Endothelial cell (in vitro differentiated cells): ENCODE measurements at regions not wholly inside any gene's neighbourhood (a gene's known extent, or its start where the extent isn't known, plus 50 kb on each side); places are given as distances from the start of the nearest gene placed in this dataset.

Experiments used
- DNase-seq: peaks from one replicate; pipeline ENCODE4 v3.0.0; 2021; ENCODE audit warnings: low spot score
- H3K27ac Mint-ChIP-seq: one replicate; pipeline ENCODE4 v1.8.0; 2021; ENCODE audit warnings: mixed read lengths, inconsistent platforms; ENCODE audit not compliant: unreplicated experiment
- H3K27me3 Mint-ChIP-seq: one replicate; pipeline ENCODE4 v1.8.0; 2021; ENCODE audit warnings: mild to moderate bottlenecking, moderate library complexity, mixed read lengths, inconsistent platforms; ENCODE audit not compliant: unreplicated experiment
- H3K36me3 Mint-ChIP-seq: one replicate; pipeline ENCODE4 v1.8.0; 2021; ENCODE audit warnings: mild to moderate bottlenecking, low read depth, mixed read lengths, inconsistent platforms; ENCODE audit not compliant: unreplicated experiment
- H3K4me1 Mint-ChIP-seq: one replicate; pipeline ENCODE4 v1.8.0; 2021; ENCODE audit warnings: mild to moderate bottlenecking, mixed read lengths, inconsistent platforms; ENCODE audit not compliant: unreplicated experiment
- H3K4me3 Mint-ChIP-seq: one replicate; pipeline ENCODE4 v1.8.0; 2021; ENCODE audit warnings: mild to moderate bottlenecking, mixed read lengths, inconsistent platforms; ENCODE audit not compliant: unreplicated experiment
- H3K9me3 Mint-ChIP-seq: one replicate; pipeline ENCODE4 v1.8.0; 2021; ENCODE audit warnings: mixed read lengths, inconsistent platforms; ENCODE audit not compliant: unreplicated experiment
- CTCF ChIP-seq: fragments of 200-600 bp; sonication (generic); IDR thresholded peaks from one replicate; pipeline ENCODE4 v1.5.0; 2021; ENCODE audit warnings: antibody characterized with exemption; ENCODE audit not compliant: unreplicated experiment

- H3K4me3 Mint-ChIP-seq = no peak overlapping the region
- H3K9me3 Mint-ChIP-seq = no peaks in the 10 kb centered on the region
- no peaks in the 10 kb centered on the region for H3K36me3 Mint-ChIP-seq
- no peak for DNase-seq
- H3K27me3 Mint-ChIP-seq = peaks cover 6% of the 10 kb centered on the region
- peaks cover 7% of the 10 kb centered on the region for H3K4me1 Mint-ChIP-seq
- no peak for TF ChIP-seq CTCF
- no peak overlapping the region for H3K27ac Mint-ChIP-seq
Measured at GRCh38 chr18:61750840-61751668, 141.8 kb downstream of the RNF152 start.

GRCh38 chr18:61749546-61749945 is 143.3 kb downstream of the RNF152 start:
- Mint-ChIP-seq H3K4me1 (peaks cover 3% of the 10 kb centered on the region), H3K9me3 (no peaks in the 10 kb centered on the region), H3K36me3 (no peaks in the 10 kb centered on the region), H3K27ac (no peak overlapping the region), H3K4me3 (no peak overlapping the region), H3K27me3 (peaks cover 2% of the 10 kb centered on the region)
- DNase-seq = no peak
- TF ChIP-seq CTCF = no peak

GRCh38 chr18:61749031-61749430 is 143.8 kb downstream of the RNF152 start:
- H3K36me3 Mint-ChIP-seq = no peaks in the 10 kb centered on the region
- H3K9me3 Mint-ChIP-seq = no peaks in the 10 kb centered on the region
- peaks cover 2% of the 10 kb centered on the region for H3K27me3 Mint-ChIP-seq
- DNase-seq = no peak
- H3K4me3 Mint-ChIP-seq = no peak overlapping the region
- TF ChIP-seq CTCF = no peak
- no peak overlapping the region for H3K27ac Mint-ChIP-seq
- H3K4me1 Mint-ChIP-seq = peaks cover 3% of the 10 kb centered on the region

- Mint-ChIP-seq H3K4me3 (no peak overlapping the region), H3K27me3 (peaks cover 1% of the 10 kb centered on the region), H3K9me3 (no peaks in the 10 kb centered on the region), H3K36me3 (no peaks in the 10 kb centered on the region), H3K27ac (no peak overlapping the region), H3K4me1 (peaks cover 3% of the 10 kb centered on the region)
- TF ChIP-seq CTCF = no peak
- DNase-seq = no peak
Measured at GRCh38 chr18:61748004-61748403, 144.8 kb downstream of the RNF152 start.

GRCh38 chr18:61743775-61744531 is 148.9 kb downstream of the RNF152 start:
- Mint-ChIP-seq H3K9me3 (no peaks in the 10 kb centered on the region), H3K36me3 (no peaks in the 10 kb centered on the region), H3K4me3 (no peak overlapping the region), H3K4me1 (peaks cover under 1% of the 10 kb centered on the region), H3K27me3 (peaks cover 2% of the 10 kb centered on the region), H3K27ac (no peak overlapping the region)
- DNase-seq = no peak
- no peak for TF ChIP-seq CTCF
